HCT116 (cell line): ENCODE measurements at regions not wholly inside any gene's neighbourhood (a gene's known extent, or its start where the extent isn't known, plus 50 kb on each side); places are given as distances from the start of the nearest gene placed in this dataset.

Source experiments
- ATAC-seq: fragments of 200-7000 bp; cut with Tn5 transposase; 2 replicates; pipeline ENCODE4 v1.9.1; 2020; ENCODE audit warnings: mild to moderate bottlenecking, moderate library complexity
- BruUV-seq: library from RNA; stranded (reverse); fragments of 400-500 nt; replicated peaks from 2 replicates; lab custom pipeline; 2021; lab: Mats Ljungman, UMichigan
- CTCF ChIA-PET: fragments of 300-600 bp; sonication (Branson Sonifier 250); formaldehyde crosslinking; loops from one replicate; lab custom pipeline; 2021; ENCODE audit warnings: antibody characterized with exemption; lab: Charles Lee
- POLR2A ChIA-PET: fragments of 300-600, 350-600 bp; sonication (Branson Sonifier 250); formaldehyde crosslinking; loops from one replicate; lab custom pipeline; 2021; ENCODE audit warnings: antibody characterized with exemption; lab: Charles Lee
- RAD21 ChIA-PET, 2 experiments: fragments of 300-600 bp; sonication (Branson Sonifier 250); formaldehyde crosslinking; loops; one replicate each; lab custom pipeline; 2023; ENCODE audit warnings: low total read pairs in 2 of 2; ENCODE audit not compliant: uncharacterized antibody in 2 of 2, unreplicated experiment in 2 of 2, low non-redundant PET in 1 of 2; lab: Charles Lee
- DNase-seq: peaks from one replicate; pipeline ENCODE4 v3.0.0-alpha.2; 2010; ENCODE audit warnings: low read depth, low spot score
- H2AFZ ChIP-seq: fragments of 200-600 bp; shearing (Covaris generic), sonication (generic); 2 replicates; pipeline ENCODE4 v1.6.1; 2017; ENCODE audit warnings: low read depth, mixed run types, mixed read lengths, antibody characterized with exemption, low read length; ENCODE audit not compliant: poor library complexity, severe bottlenecking
- H3K27ac ChIP-seq: 2 replicates; pipeline ENCODE4 v1.5.1; 2012; ENCODE audit warnings: low read depth, low read length
- H3K27me3 ChIP-seq: fragments of 200-600 bp; sonication (generic); 2 replicates; pipeline ENCODE4 v1.6.1; 2016; ENCODE audit warnings: mixed run types, low read length, mixed read lengths; ENCODE audit not compliant: insufficient read depth
- H3K36me3 ChIP-seq, 2 experiments: fragments of 200-500 bp in 1 of 2; fragments of 200-600 bp in 1 of 2; sonication (Bioruptor generic) in 1 of 2; sonication (generic) in 1 of 2; 2 replicates each; pipeline versions ENCODE4 v1.5.1 to v1.6.1; 2014 to 2016; ENCODE audit warnings: low read length in 2 of 2, inconsistent platforms in 1 of 2, mixed read lengths in 1 of 2, mixed run types in 1 of 2; ENCODE audit not compliant: insufficient read depth in 2 of 2, control insufficient read depth in 1 of 2
- H3K4me1 ChIP-seq, 2 experiments: fragments of 200-600 bp in 1 of 2; sonication (generic) in 1 of 2; 2 replicates each; pipeline versions ENCODE4 v1.5.1 to v1.6.1; 2012 to 2017; ENCODE audit warnings: low read length in 2 of 2, inconsistent platforms in 1 of 2, mild to moderate bottlenecking in 1 of 2, mixed read lengths in 1 of 2, mixed run types in 1 of 2, moderate library complexity in 1 of 2; ENCODE audit not compliant: insufficient read depth in 2 of 2, control insufficient read depth in 1 of 2
- H3K4me2 ChIP-seq: fragments of 200-600 bp; sonication (generic); 2 replicates; pipeline ENCODE4 v1.6.1; 2017; ENCODE audit warnings: mixed run types, low read length, mixed read lengths
- H3K4me3 ChIP-seq, 2 experiments: fragments of 200-600 bp in 1 of 2; sonication (generic) in 1 of 2; replicated peaks in 1 of 2; 2 replicates each; pipeline ENCODE4 v1.5.1; 2011 to 2016; ENCODE audit warnings: low read length in 2 of 2, control low read depth in 1 of 2, low read depth in 1 of 2, mild to moderate bottlenecking in 1 of 2, mixed read lengths in 1 of 2, mixed run types in 1 of 2
- H3K79me2 ChIP-seq: fragments of 200-600 bp; sonication (generic); 2 replicates; pipeline ENCODE4 v1.6.1; 2017; ENCODE audit warnings: mild to moderate bottlenecking, mixed run types, low read length, moderate library complexity, mixed read lengths; ENCODE audit not compliant: insufficient read depth
- H3K9ac ChIP-seq: fragments of 200-600 bp; sonication (generic); 2 replicates; pipeline ENCODE4 v1.6.1; 2016; ENCODE audit warnings: low read length, mixed read lengths
- H3K9me2 ChIP-seq: fragments of 200-600 bp; sonication (generic), shearing (Covaris generic); 2 replicates; pipeline ENCODE4 v1.6.1; 2017; ENCODE audit warnings: mixed run types, mild to moderate bottlenecking, moderate library complexity; ENCODE audit not compliant: insufficient read depth
- H3K9me3 ChIP-seq, 2 experiments: fragments of 200-500 bp in 1 of 2; fragments of 200-600 bp in 1 of 2; sonication (Bioruptor generic) in 1 of 2; sonication (generic) in 1 of 2; 2 replicates each; pipeline ENCODE4 v1.6.1; 2014 to 2017; ENCODE audit warnings: low read length in 2 of 2, mixed read lengths in 2 of 2, inconsistent platforms in 1 of 2, low read depth in 1 of 2, mild to moderate bottlenecking in 1 of 2, mixed run types in 1 of 2, moderate library complexity in 1 of 2; ENCODE audit not compliant: control insufficient read depth in 1 of 2, insufficient read depth in 1 of 2
- H4K20me1 ChIP-seq: fragments of 200-600 bp; sonication (generic), shearing (Covaris generic); 2 replicates; pipeline ENCODE4 v1.6.1; 2017; ENCODE audit warnings: mixed run types, mild to moderate bottlenecking, moderate library complexity; ENCODE audit not compliant: insufficient read depth
- EGR1 ChIP-seq: IDR thresholded peaks from 2 replicates; pipeline ENCODE4 v1.6.1; 2012; ENCODE audit warnings: low read depth
- ELF1 ChIP-seq: IDR thresholded peaks from 2 replicates; pipeline ENCODE4 v1.6.1; 2012; ENCODE audit warnings: low read depth, borderline replicate concordance
- POLR2A ChIP-seq: IDR thresholded peaks from 2 replicates; pipeline ENCODE4 v1.7.0; 2011; ENCODE audit warnings: borderline replicate concordance; ENCODE audit not compliant: insufficient read depth, insufficient read length; ENCODE audit errors: extremely low read depth
- SIN3A ChIP-seq: IDR thresholded peaks from 2 replicates; pipeline ENCODE4 v1.6.1; 2012; ENCODE audit warnings: low read depth
- SRF ChIP-seq: IDR thresholded peaks from 2 replicates; pipeline ENCODE4 v1.6.1; 2012; ENCODE audit warnings: low read depth
- YY1 ChIP-seq: IDR thresholded peaks from 2 replicates; pipeline ENCODE4 v1.6.1; 2011; ENCODE audit warnings: low read length, low read depth, moderate library complexity, mild to moderate bottlenecking; ENCODE audit not compliant: insufficient replicate concordance; ENCODE audit errors: extremely low read depth
- ZFX ChIP-seq: fragments of 450-650 bp; IDR thresholded peaks from 2 replicates; pipeline ENCODE4 v1.6.1; 2017
- ZNF274 ChIP-seq: fragments of 200-500 bp; sonication (Bioruptor generic); IDR thresholded peaks from 2 replicates; pipeline ENCODE4 v1.6.1; 2014; ENCODE audit warnings: mild to moderate bottlenecking, low read depth, low read length, inconsistent platforms
- intact Hi-C: fragments of 100-400 bp; cut with micrococcal nuclease; formaldehyde crosslinking; loops from 2 replicates; pipeline ENCODE4 v1.10.0; 2022
- TF ChIP-seq, protein P1 (sequence below), 3 experiments: fragments of 200-600 bp in 1 of 3; sonication (generic) in 1 of 3; IDR thresholded peaks in 2 of 3; conservative IDR thresholded peaks in 1 of 3; 2 replicates each; pipeline ENCODE4 v1.5.1; 2012 to 2017; ENCODE audit warnings: low read depth in 2 of 3, low read length in 2 of 3, antibody characterized with exemption in 1 of 3, borderline replicate concordance in 1 of 3, control low read depth in 1 of 3, mild to moderate bottlenecking in 1 of 3, mixed read lengths in 1 of 3, mixed run types in 1 of 3, moderate library complexity in 1 of 3; ENCODE audit not compliant: insufficient read depth in 1 of 3
- TF ChIP-seq, protein P2 (sequence below): IDR thresholded peaks from 2 replicates; pipeline ENCODE4 v1.6.1; 2012

DNA sequence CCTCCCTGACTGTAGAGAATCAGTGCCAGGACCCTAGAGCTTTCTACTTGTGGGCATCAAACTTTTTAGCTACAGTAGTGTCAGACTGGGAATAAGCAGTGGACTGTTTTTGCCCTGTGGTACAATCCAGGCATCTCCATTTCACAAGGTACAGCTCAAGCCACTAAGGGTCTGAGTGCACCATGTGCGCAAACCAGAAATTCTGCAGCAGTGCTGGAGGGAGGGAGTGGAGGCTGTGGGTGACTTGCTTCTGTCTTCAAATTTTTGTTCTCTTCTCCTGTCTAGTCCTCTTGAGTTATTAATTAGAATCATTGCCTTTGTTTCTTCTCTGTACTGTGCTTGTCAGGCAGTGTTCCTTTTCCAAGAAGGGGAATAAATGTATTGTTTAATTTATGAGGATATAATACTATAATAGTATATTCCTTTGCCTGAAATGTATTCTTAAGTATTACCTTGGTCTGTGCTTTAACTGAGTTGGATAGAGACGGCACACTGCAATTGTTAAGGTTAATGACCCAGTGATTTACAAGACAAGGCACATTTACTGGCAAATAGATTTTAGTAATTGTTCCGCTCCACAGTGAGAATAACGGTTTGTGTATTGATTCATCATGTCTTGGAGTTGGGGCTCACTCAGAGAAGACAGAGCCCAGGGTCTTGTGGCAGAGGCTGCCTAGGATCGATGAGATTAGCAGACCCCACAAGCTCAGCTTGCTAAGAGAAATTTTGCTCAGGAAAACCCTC lies 390.6 kb upstream of the CFAP20DC start:
- intact Hi-C loops, result no loop called here
- CTCF ChIA-PET, result no interaction called here

DNA sequence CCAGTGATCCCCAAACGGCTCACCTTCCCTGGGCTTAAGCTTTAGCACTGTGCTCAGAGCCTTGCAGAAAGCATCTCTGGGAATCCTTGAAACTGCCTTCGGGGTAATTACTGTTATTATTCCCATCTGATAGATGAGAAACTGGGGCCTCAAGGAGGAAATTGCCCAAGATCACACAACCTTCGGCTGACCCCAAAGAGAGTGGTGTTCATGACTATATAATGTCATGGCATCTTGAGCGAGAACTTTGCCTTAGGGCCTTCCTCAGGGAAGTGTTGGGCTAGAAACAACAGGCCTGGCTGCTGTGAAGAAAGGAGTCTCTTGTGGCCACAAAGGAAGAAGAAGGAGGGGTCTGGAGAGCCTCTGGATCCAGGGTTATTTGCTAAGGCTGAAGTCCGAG lies 388.7 kb upstream of the CFAP20DC start:
- no peak overlapping the region for H3K27ac ChIP-seq
- POLR2A ChIA-PET, result no interaction called here

More for the DNA sequence above, 390.6 kb upstream of the CFAP20DC start:
- Histone ChIP-seq H3K27me3 (peaks cover 52% of the 10 kb centered on the region), H3K4me2 (no peak overlapping the region), H3K27ac (no peak overlapping the region), H3K36me3 (no peaks in the 10 kb centered on the region), H2AFZ (no peak overlapping the region), H4K20me1 (no peaks in the 10 kb centered on the region), H3K4me1 (no peaks in the 10 kb centered on the region), H3K9me3 (no peaks in the 10 kb centered on the region), H3K9me2 (no peaks in the 10 kb centered on the region), H3K4me3 (no peak overlapping the region), H3K9ac (no peak overlapping the region), H3K79me2 (no peaks in the 10 kb centered on the region)
- ChIA-PET POLR2A (no interaction called here), RAD21 (no interaction called here)
- ATAC-seq (no peak), DNase-seq (no peak)
- TF ChIP-seq SIN3A (no peak), SRF (no peak), ZFX (no peak), ELF1 (no peak)
- TF ChIP-seq, protein P1, sequence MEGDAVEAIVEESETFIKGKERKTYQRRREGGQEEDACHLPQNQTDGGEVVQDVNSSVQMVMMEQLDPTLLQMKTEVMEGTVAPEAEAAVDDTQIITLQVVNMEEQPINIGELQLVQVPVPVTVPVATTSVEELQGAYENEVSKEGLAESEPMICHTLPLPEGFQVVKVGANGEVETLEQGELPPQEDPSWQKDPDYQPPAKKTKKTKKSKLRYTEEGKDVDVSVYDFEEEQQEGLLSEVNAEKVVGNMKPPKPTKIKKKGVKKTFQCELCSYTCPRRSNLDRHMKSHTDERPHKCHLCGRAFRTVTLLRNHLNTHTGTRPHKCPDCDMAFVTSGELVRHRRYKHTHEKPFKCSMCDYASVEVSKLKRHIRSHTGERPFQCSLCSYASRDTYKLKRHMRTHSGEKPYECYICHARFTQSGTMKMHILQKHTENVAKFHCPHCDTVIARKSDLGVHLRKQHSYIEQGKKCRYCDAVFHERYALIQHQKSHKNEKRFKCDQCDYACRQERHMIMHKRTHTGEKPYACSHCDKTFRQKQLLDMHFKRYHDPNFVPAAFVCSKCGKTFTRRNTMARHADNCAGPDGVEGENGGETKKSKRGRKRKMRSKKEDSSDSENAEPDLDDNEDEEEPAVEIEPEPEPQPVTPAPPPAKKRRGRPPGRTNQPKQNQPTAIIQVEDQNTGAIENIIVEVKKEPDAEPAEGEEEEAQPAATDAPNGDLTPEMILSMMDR (IDR thresholded peaks at IDR 0.05 in 2 of 3, conservative IDR thresholded peaks at IDR 0.05 in 1 of 3; ENCODE audit: borderline replicate concordance in 1 of 3, insufficient read depth in 1 of 3, low read depth in 2 of 3, low read length in 2 of 3), result no peak
- no TSS peak for BruUV-seq

More for the DNA sequence above, 388.7 kb upstream of the CFAP20DC start:
- RAD21 ChIA-PET, result no interaction called here
- peaks cover 37% of the 10 kb centered on the region for H3K27me3 ChIP-seq
- ATAC-seq (no peak), DNase-seq (no peak)
- no peaks in the 10 kb centered on the region for H3K9me3 ChIP-seq
- H3K4me1 ChIP-seq, result no peaks in the 10 kb centered on the region
- no peaks in the 10 kb centered on the region for H3K36me3 ChIP-seq
- no peaks in the 10 kb centered on the region for H4K20me1 ChIP-seq
- no peak for TF ChIP-seq ZNF274
- no peak for TF ChIP-seq SRF
- no peak for TF ChIP-seq POLR2A
- no peak for TF ChIP-seq YY1
- TF ChIP-seq, protein P2, sequence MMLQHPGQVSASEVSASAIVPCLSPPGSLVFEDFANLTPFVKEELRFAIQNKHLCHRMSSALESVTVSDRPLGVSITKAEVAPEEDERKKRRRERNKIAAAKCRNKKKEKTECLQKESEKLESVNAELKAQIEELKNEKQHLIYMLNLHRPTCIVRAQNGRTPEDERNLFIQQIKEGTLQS, result no peak
- TF ChIP-seq EGR1, result no peak
- no peak overlapping the region for H2AFZ ChIP-seq
- no peak overlapping the region for H3K9ac ChIP-seq
- BruUV-seq, result no TSS peak
- CTCF ChIA-PET, result no interaction called here
- no peak overlapping the region for H3K4me2 ChIP-seq
- H3K4me3 ChIP-seq, result no peak overlapping the region
- no peaks in the 10 kb centered on the region for H3K9me2 ChIP-seq
- intact Hi-C loops, result no loop called here
- H3K79me2 ChIP-seq, result no peaks in the 10 kb centered on the region
